PC-9 (cell line): ENCODE measurements at regions not wholly inside any gene's neighbourhood (a gene's known extent, or its start where the extent isn't known, plus 50 kb on each side); places are given as distances from the start of the nearest gene placed in this dataset.
"Not testable (repeated sequence)": the region's sequence is repeated elsewhere in the genome, so short reads cannot be mapped to it uniquely, and the experiment has no call there.

ENCODE experiments used
- BruUV-seq: library from RNA; stranded (reverse); fragments of 400-500 nt; replicated peaks from 2 replicates; lab custom pipeline; 2021; lab: Mats Ljungman, UMichigan
- CTCF ChIA-PET: fragments of 300-600 bp; sonication (Branson Sonifier 250); formaldehyde crosslinking; loops from one replicate; lab custom pipeline; 2022; ENCODE audit warnings: antibody characterized with exemption; lab: Charles Lee
- POLR2A ChIA-PET: fragments of 300-600 bp; sonication (Branson Sonifier 250); formaldehyde crosslinking; loops from one replicate; lab custom pipeline; 2022; ENCODE audit warnings: antibody characterized with exemption; ENCODE audit not compliant: unreplicated experiment; lab: Charles Lee
- DNase-seq, 2 experiments: peaks; one replicate each; pipeline versions ENCODE4 v3.0.0 to v3.0.0-alpha.2; 2015 to 2022; ENCODE audit warnings: mixed read lengths in 1 of 2
- H2AFZ ChIP-seq: fragments of 200-600 bp; sonication (generic); 2 replicates; pipeline ENCODE4 v1.8.1; 2017; ENCODE audit warnings: antibody characterized with exemption
- H3F3A ChIP-seq: fragments of 200-600 bp; sonication (generic); 2 replicates; pipeline ENCODE4 v1.8.1; 2017; ENCODE audit warnings: antibody characterized with exemption, mild to moderate bottlenecking, low read depth; ENCODE audit not compliant: insufficient read depth
- H3K27ac ChIP-seq: fragments of 200-600 bp; sonication (generic); 2 replicates; pipeline ENCODE4 v1.6.1; 2016; ENCODE audit warnings: mixed run types
- H3K27me3 ChIP-seq: fragments of 200-600 bp; sonication (generic); 2 replicates; pipeline ENCODE4 v1.6.1; 2016; ENCODE audit warnings: low read depth, mixed run types; ENCODE audit not compliant: insufficient read depth
- H3K36me3 ChIP-seq: fragments of 200-600 bp; sonication (generic); 2 replicates; pipeline ENCODE4 v1.6.1; 2016; ENCODE audit warnings: low read depth, mixed run types
- H3K4me1 ChIP-seq: fragments of 200-600 bp; sonication (generic); replicated peaks from 2 replicates; pipeline ENCODE4 v1.6.1; 2016; ENCODE audit warnings: mixed run types; ENCODE audit not compliant: insufficient read depth
- H3K4me2 ChIP-seq: fragments of 200-600 bp; sonication (generic); 2 replicates; pipeline ENCODE4 v1.6.1; 2017; ENCODE audit warnings: mixed run types
- H3K4me3 ChIP-seq: fragments of 200-600 bp; sonication (generic); 2 replicates; pipeline ENCODE4 v1.6.1; 2016; ENCODE audit warnings: mixed run types
- H3K79me2 ChIP-seq: fragments of 200-600 bp; sonication (generic); 2 replicates; pipeline ENCODE4 v1.6.1; 2017; ENCODE audit warnings: low read depth, mixed run types
- H3K9me2 ChIP-seq: fragments of 200-600 bp; sonication (generic); 2 replicates; pipeline ENCODE4 v1.8.1; 2017; ENCODE audit warnings: mild to moderate bottlenecking; ENCODE audit not compliant: insufficient read depth
- H3K9me3 ChIP-seq: fragments of 200-600 bp; sonication (generic); 2 replicates; pipeline ENCODE4 v1.8.1; 2016; ENCODE audit warnings: low read depth; ENCODE audit not compliant: insufficient read depth
- H4K20me1 ChIP-seq: fragments of 200-600 bp; sonication (generic); 2 replicates; pipeline ENCODE4 v1.8.1; 2017; ENCODE audit not compliant: insufficient read depth
- CTCF ChIP-seq: fragments of 200-600 bp; sonication (generic); conservative IDR thresholded peaks from 2 replicates; pipeline ENCODE4 v1.6.1; 2017; ENCODE audit warnings: mixed run types, antibody characterized with exemption, mild to moderate bottlenecking, moderate library complexity
- EZH2 ChIP-seq: fragments of 200-600 bp; sonication (generic); IDR thresholded peaks from 2 replicates; pipeline ENCODE4 v1.8.0; 2017; ENCODE audit warnings: antibody characterized with exemption, low read depth
- intact Hi-C: fragments of 100-400 bp; cut with micrococcal nuclease; formaldehyde crosslinking; loops from one replicate; pipeline ENCODE4 v1.10.0; 2022; ENCODE audit not compliant: unreplicated experiment

GRCh38 chr16:76705892-76706291, 428.7 kb downstream of the CNTNAP4 start:
- TF ChIP-seq EZH2 = no peak
- no peak for TF ChIP-seq CTCF
- intact Hi-C loops = no loop called here
- Histone ChIP-seq H3K79me2 (no peaks in the 10 kb centered on the region), H3K9me3 (no peaks in the 10 kb centered on the region), H3K4me1 (no peaks in the 10 kb centered on the region), H3K36me3 (no peaks in the 10 kb centered on the region), H2AFZ (no peak overlapping the region), H3K4me3 (no peak overlapping the region), H3K27me3 (no peaks in the 10 kb centered on the region), H3K27ac (no peak overlapping the region), H4K20me1 (no peaks in the 10 kb centered on the region), H3F3A (no peaks in the 10 kb centered on the region), H3K9me2 (no peaks in the 10 kb centered on the region), H3K4me2 (no peak overlapping the region)
- CTCF ChIA-PET = no interaction called here
- POLR2A ChIA-PET = no interaction called here
- BruUV-seq = no TSS peak
- no peak for DNase-seq

- Histone ChIP-seq H3K79me2 (no peaks in the 10 kb centered on the region), H4K20me1 (no peaks in the 10 kb centered on the region), H3K9me3 (no peaks in the 10 kb centered on the region), H2AFZ (no peak overlapping the region), H3K4me1 (no peaks in the 10 kb centered on the region), H3F3A (no peaks in the 10 kb centered on the region), H3K27ac (no peak overlapping the region), H3K4me2 (no peak overlapping the region), H3K36me3 (no peaks in the 10 kb centered on the region), H3K27me3 (no peaks in the 10 kb centered on the region), H3K9me2 (no peaks in the 10 kb centered on the region; the same call in 1 of the 2 replicates), H3K4me3 (no peak overlapping the region)
- BruUV-seq = no TSS peak
- DNase-seq = no peak
- CTCF ChIA-PET = no interaction called here
- POLR2A ChIA-PET = no interaction called here
- TF ChIP-seq CTCF = no peak
- no peak for TF ChIP-seq EZH2
- intact Hi-C loops = no loop called here
These were observed 436.0 kb downstream of the CNTNAP4 start for GRCh38 chr16:76713191-76713590.

- H3K4me3 ChIP-seq, H3K4me1 ChIP-seq, H2AFZ ChIP-seq, H3K27me3 ChIP-seq, H3F3A ChIP-seq, H3K9me3 ChIP-seq, H3K9me2 ChIP-seq, H4K20me1 ChIP-seq, POLR2A ChIA-PET, H3K4me2 ChIP-seq, H3K79me2 ChIP-seq, intact Hi-C loops, DNase-seq, CTCF ChIA-PET, H3K27ac ChIP-seq, BruUV-seq, H3K36me3 ChIP-seq: not testable (repeated sequence)
These were observed 439.1 kb downstream of the CNTNAP4 start for GRCh38 chr16:76716251-76716650.

GRCh38 chr16:76724181-76724580, 447.0 kb downstream of the CNTNAP4 start:
- no peak overlapping the region for H2AFZ ChIP-seq
- H3K4me3 ChIP-seq = no peak overlapping the region
- no peak for TF ChIP-seq CTCF
- no peak for TF ChIP-seq EZH2
- no peaks in the 10 kb centered on the region for H3K9me3 ChIP-seq
- ChIA-PET POLR2A (no interaction called here), CTCF (no interaction called here)
- intact Hi-C loops = no loop called here
- no peak for DNase-seq
- no peaks in the 10 kb centered on the region for H3K4me1 ChIP-seq
- H3K27me3 ChIP-seq = no peaks in the 10 kb centered on the region
- BruUV-seq = no TSS peak
- no peaks in the 10 kb centered on the region for H3F3A ChIP-seq
- no peaks in the 10 kb centered on the region for H3K79me2 ChIP-seq
- no peaks in the 10 kb centered on the region for H3K36me3 ChIP-seq
- H3K9me2 ChIP-seq = no peaks in the 10 kb centered on the region
- H3K27ac ChIP-seq = no peak overlapping the region
- H4K20me1 ChIP-seq = no peaks in the 10 kb centered on the region
- no peak overlapping the region for H3K4me2 ChIP-seq
